Activated CD4-positive, alpha-beta T cell treated with anti-CD3 and anti-CD28 coated beads, Interleukin-2, amount 10 ng/mL, durations not matched to agents 24 days and 14 days (primary cell): ENCODE measurements at regions not wholly inside any gene's neighbourhood (a gene's known extent, or its start where the extent isn't known, plus 50 kb on each side); places are given as distances from the start of the nearest gene placed in this dataset.
A peak's percentile ranks its signal among the peaks of the same experiment; 100 is the strongest.

Experiments
- DNase-seq: peaks from one replicate; pipeline ENCODE4 v3.0.0; 2022
- H3K27ac Mint-ChIP-seq: one replicate; pipeline ENCODE4 v1.8.0; 2022; ENCODE audit warnings: mild to moderate bottlenecking, mixed read lengths
- H3K27me3 Mint-ChIP-seq: one replicate; pipeline ENCODE4 v1.8.0; 2022; ENCODE audit warnings: mixed read lengths
- H3K36me3 Mint-ChIP-seq: one replicate; pipeline ENCODE4 v1.8.0; 2022; ENCODE audit warnings: low read depth, mild to moderate bottlenecking, mixed read lengths
- H3K4me1 Mint-ChIP-seq: one replicate; pipeline ENCODE4 v1.8.0; 2021; ENCODE audit warnings: mixed read lengths
- H3K4me3 Mint-ChIP-seq: one replicate; pipeline ENCODE4 v1.8.0; 2022; ENCODE audit warnings: mild to moderate bottlenecking, moderate library complexity, mixed read lengths
- H3K9me3 Mint-ChIP-seq: one replicate; pipeline ENCODE4 v1.8.0; 2021; ENCODE audit warnings: mixed read lengths
- intact Hi-C: fragments of 100-400 bp; cut with micrococcal nuclease; formaldehyde crosslinking; loops from one replicate; pipeline ENCODE4 v1.15.1; 2023

- no peaks in the 10 kb centered on the region for H3K4me1 Mint-ChIP-seq
- no peak overlapping the region for H3K4me3 Mint-ChIP-seq
- intact Hi-C loops: no loop called here
- H3K9me3 Mint-ChIP-seq: no peaks in the 10 kb centered on the region
- no peak for DNase-seq
- H3K36me3 Mint-ChIP-seq: no peaks in the 10 kb centered on the region
- no peak overlapping the region for H3K27ac Mint-ChIP-seq
- no peaks in the 10 kb centered on the region for H3K27me3 Mint-ChIP-seq
These were observed 142.3 kb downstream of the RBM43 start for GRCh38 chr2:151119374-151119773.

GRCh38 chr2:151118269-151118668 lies 143.4 kb downstream of the RBM43 start:
- intact Hi-C loops: no loop called here
- Mint-ChIP-seq H3K36me3 (no peaks in the 10 kb centered on the region), H3K27ac (no peak overlapping the region), H3K9me3 (no peaks in the 10 kb centered on the region), H3K4me3 (no peak overlapping the region), H3K4me1 (no peaks in the 10 kb centered on the region), H3K27me3 (no peaks in the 10 kb centered on the region)
- DNase-seq: no peak

- no peaks in the 10 kb centered on the region for H3K9me3 Mint-ChIP-seq
- no peak for DNase-seq
- intact Hi-C loops: no loop called here
- no peaks in the 10 kb centered on the region for H3K36me3 Mint-ChIP-seq
- H3K27ac Mint-ChIP-seq: no peak overlapping the region
- H3K4me1 Mint-ChIP-seq: no peaks in the 10 kb centered on the region
- H3K27me3 Mint-ChIP-seq: peaks cover 2% of the 10 kb centered on the region
- no peak overlapping the region for H3K4me3 Mint-ChIP-seq
These were observed 146.8 kb downstream of the RBM43 start for GRCh38 chr2:151114874-151115273.

GRCh38 chr2:151113318-151113717 lies 148.3 kb downstream of the RBM43 start:
- Mint-ChIP-seq H3K9me3 (no peaks in the 10 kb centered on the region), H3K4me1 (no peaks in the 10 kb centered on the region), H3K4me3 (no peak overlapping the region), H3K27me3 (peaks cover 2% of the 10 kb centered on the region), H3K27ac (no peak overlapping the region), H3K36me3 (no peaks in the 10 kb centered on the region)
- peak; percentile 41 for DNase-seq
- intact Hi-C loops: no loop called here

GRCh38 chr2:151111599-151112278 lies 149.9 kb downstream of the RBM43 start:
- H3K9me3 Mint-ChIP-seq: no peaks in the 10 kb centered on the region

GRCh38 chr2:151106805-151107506 lies 154.7 kb downstream of the RBM43 start:
- Mint-ChIP-seq H3K27ac (no peak overlapping the region), H3K4me3 (no peak overlapping the region), H3K27me3 (peaks cover 2% of the 10 kb centered on the region), H3K9me3 (no peaks in the 10 kb centered on the region), H3K4me1 (no peaks in the 10 kb centered on the region), H3K36me3 (no peaks in the 10 kb centered on the region)
- DNase-seq: peak; percentile 27
- intact Hi-C loops: no loop called here

More at GRCh38 chr2:151111599-151112278, 149.9 kb downstream of the RBM43 start:
- Mint-ChIP-seq H3K27me3 (peaks cover 2% of the 10 kb centered on the region), H3K27ac (no peak overlapping the region), H3K36me3 (no peaks in the 10 kb centered on the region), H3K4me1 (no peaks in the 10 kb centered on the region), H3K4me3 (no peak overlapping the region)
- intact Hi-C loops: no loop called here
- no peak for DNase-seq

- H3K9me3 Mint-ChIP-seq: no peaks in the 10 kb centered on the region
- intact Hi-C loops: no loop called here
- H3K36me3 Mint-ChIP-seq: no peaks in the 10 kb centered on the region
- no peak overlapping the region for H3K4me3 Mint-ChIP-seq
- no peak for DNase-seq
- no peak overlapping the region for H3K27ac Mint-ChIP-seq
- no peaks in the 10 kb centered on the region for H3K27me3 Mint-ChIP-seq
- no peaks in the 10 kb centered on the region for H3K4me1 Mint-ChIP-seq
These were observed 158.1 kb downstream of the RBM43 start for GRCh38 chr2:151103551-151103950.

GRCh38 chr2:151102226-151102625 lies 159.4 kb downstream of the RBM43 start:
- intact Hi-C loops: no loop called here
- Mint-ChIP-seq H3K4me3 (no peak overlapping the region), H3K27ac (no peak overlapping the region), H3K4me1 (no peaks in the 10 kb centered on the region), H3K36me3 (no peaks in the 10 kb centered on the region), H3K9me3 (no peaks in the 10 kb centered on the region), H3K27me3 (no peaks in the 10 kb centered on the region)
- peak; percentile 3 for DNase-seq

- Mint-ChIP-seq H3K4me1 (no peaks in the 10 kb centered on the region), H3K36me3 (no peaks in the 10 kb centered on the region), H3K27me3 (no peaks in the 10 kb centered on the region), H3K27ac (no peak overlapping the region), H3K4me3 (no peak overlapping the region), H3K9me3 (no peaks in the 10 kb centered on the region)
- intact Hi-C loops: no loop called here
- no peak for DNase-seq
These were observed 162.8 kb downstream of the RBM43 start for GRCh38 chr2:151098841-151099240.

GRCh38 chr2:151097895-151098294 lies 163.8 kb downstream of the RBM43 start:
- Mint-ChIP-seq H3K36me3 (no peaks in the 10 kb centered on the region), H3K27ac (no peak overlapping the region), H3K4me3 (no peak overlapping the region), H3K9me3 (no peaks in the 10 kb centered on the region), H3K4me1 (no peaks in the 10 kb centered on the region), H3K27me3 (no peaks in the 10 kb centered on the region)
- no peak for DNase-seq
- intact Hi-C loops: no loop called here

- no peak for DNase-seq
- H3K27me3 Mint-ChIP-seq: no peaks in the 10 kb centered on the region
- no peak overlapping the region for H3K4me3 Mint-ChIP-seq
- no peaks in the 10 kb centered on the region for H3K9me3 Mint-ChIP-seq
- H3K4me1 Mint-ChIP-seq: no peaks in the 10 kb centered on the region
- no peaks in the 10 kb centered on the region for H3K36me3 Mint-ChIP-seq
- no peak overlapping the region for H3K27ac Mint-ChIP-seq
- intact Hi-C loops: no loop called here
These were observed 164.5 kb downstream of the RBM43 start for GRCh38 chr2:151097128-151097527.

- intact Hi-C loops: no loop called here
- DNase-seq: no peak
- H3K4me1 Mint-ChIP-seq: no peaks in the 10 kb centered on the region
- H3K27ac Mint-ChIP-seq: no peak overlapping the region
- no peaks in the 10 kb centered on the region for H3K36me3 Mint-ChIP-seq
- H3K9me3 Mint-ChIP-seq: no peaks in the 10 kb centered on the region
- H3K4me3 Mint-ChIP-seq: no peak overlapping the region
- H3K27me3 Mint-ChIP-seq: no peaks in the 10 kb centered on the region
These were observed 165.4 kb downstream of the RBM43 start for GRCh38 chr2:151096235-151096634.

GRCh38 chr2:151095463-151095862 lies 166.2 kb downstream of the RBM43 start:
- Mint-ChIP-seq H3K9me3 (no peaks in the 10 kb centered on the region), H3K4me1 (no peaks in the 10 kb centered on the region), H3K27me3 (no peaks in the 10 kb centered on the region), H3K4me3 (no peak overlapping the region), H3K27ac (no peak overlapping the region), H3K36me3 (no peaks in the 10 kb centered on the region)
- intact Hi-C loops: no loop called here
- DNase-seq: no peak

GRCh38 chr2:151091583-151091982 lies 170.1 kb downstream of the RBM43 start:
- intact Hi-C loops: no loop called here
- no peaks in the 10 kb centered on the region for H3K4me1 Mint-ChIP-seq
- no peaks in the 10 kb centered on the region for H3K9me3 Mint-ChIP-seq
- H3K4me3 Mint-ChIP-seq: no peak overlapping the region
- no peak for DNase-seq
- no peak overlapping the region for H3K27ac Mint-ChIP-seq
- no peaks in the 10 kb centered on the region for H3K36me3 Mint-ChIP-seq
- H3K27me3 Mint-ChIP-seq: no peaks in the 10 kb centered on the region

GRCh38 chr2:151087377-151087776 lies 174.3 kb downstream of the RBM43 start:
- Mint-ChIP-seq H3K36me3 (no peaks in the 10 kb centered on the region), H3K4me1 (no peaks in the 10 kb centered on the region), H3K4me3 (no peak overlapping the region), H3K9me3 (no peaks in the 10 kb centered on the region), H3K27ac (no peak overlapping the region), H3K27me3 (no peaks in the 10 kb centered on the region)
- intact Hi-C loops: no loop called here
- no peak for DNase-seq
